Lower leg skin (tissue), 4 donors: ENCODE measurements at regions not wholly inside any gene's neighbourhood (a gene's known extent, or its start where the extent isn't known, plus 50 kb on each side); places are given as distances from the start of the nearest gene placed in this dataset.

Experiments
- DNase-seq, 2 donors: peaks; one replicate each; pipeline ENCODE4 v3.0.0-alpha.2; 2019; ENCODE audit warnings: low spot score in 2 of 2
- H3K4me3 ChIP-seq: fragments of 200-600 bp; sonication (generic); 2 replicates; pipeline ENCODE4 v1.5.1; 2017; ENCODE audit warnings: mild to moderate bottlenecking, low read depth; ENCODE audit not compliant: poor library complexity, severe bottlenecking
- POLR2A ChIP-seq, 2 donors: fragments of 450-650 bp; IDR thresholded peaks; one replicate each; pipeline ENCODE4 v1.6.1; 2016 to 2017; ENCODE audit warnings: antibody characterized with exemption in 2 of 2, mild to moderate bottlenecking in 1 of 2, moderate library complexity in 1 of 2
- WGBS, 2 donors: methylation state at CpG; one replicate each; pipeline ENCODE4 v1.1.5; 2018; 5-methylcytosine and 5-hydroxymethylcytosine counted together
- intact Hi-C: fragments of 100-400 bp; cut with DNase I; formaldehyde crosslinking; loops from one replicate; pipeline ENCODE4 v1.15.0; 2023; ENCODE audit warnings: low total_unique reads
- TF ChIP-seq, protein P1 (sequence below), 3 donors: fragments of 450-650 bp; IDR thresholded peaks; one replicate each; pipeline ENCODE4 v1.5.1; 2016; ENCODE audit warnings: antibody characterized with exemption in 3 of 3, mild to moderate bottlenecking in 3 of 3, moderate library complexity in 2 of 3

DNA sequence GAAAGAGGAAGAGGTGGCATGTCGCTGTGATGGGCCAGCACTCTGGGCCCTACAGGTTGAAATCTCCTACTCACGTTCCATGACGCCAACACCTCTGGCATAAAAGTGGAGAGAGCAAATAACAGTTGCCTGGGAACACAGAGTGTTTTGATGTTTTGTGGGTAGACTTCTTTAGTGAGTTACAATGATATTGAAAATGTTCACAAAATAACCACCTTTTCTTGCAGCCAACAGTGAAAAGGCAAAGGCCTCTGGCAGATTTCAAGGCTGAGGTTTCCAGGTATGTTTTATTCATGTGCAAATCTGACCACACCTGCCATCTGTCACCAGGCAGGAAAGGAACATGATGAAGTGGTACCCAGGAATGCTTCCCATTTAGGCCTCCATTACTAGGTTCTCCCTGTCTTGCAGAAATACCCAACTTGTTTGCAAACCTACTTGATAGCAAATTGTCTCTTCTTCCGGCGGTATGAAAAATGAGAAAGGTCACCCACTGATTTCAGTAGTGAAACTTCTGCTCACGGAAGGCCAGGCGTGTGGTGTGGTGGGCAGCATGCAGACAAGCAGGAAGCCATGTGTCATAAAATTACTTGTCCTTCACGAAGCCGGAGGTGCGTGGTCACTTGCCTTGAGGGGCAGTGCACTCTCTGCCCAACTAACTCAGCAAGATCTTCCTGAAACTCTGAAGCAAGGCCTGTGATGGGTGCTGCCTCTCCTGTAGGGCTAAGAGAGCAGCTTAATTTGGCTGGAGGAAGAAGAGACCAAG is 299.1 kb upstream of the PRDM1 start:
- TF ChIP-seq POLR2A (IDR thresholded peaks at IDR 0.05), result no peak
- TF ChIP-seq, protein P1, sequence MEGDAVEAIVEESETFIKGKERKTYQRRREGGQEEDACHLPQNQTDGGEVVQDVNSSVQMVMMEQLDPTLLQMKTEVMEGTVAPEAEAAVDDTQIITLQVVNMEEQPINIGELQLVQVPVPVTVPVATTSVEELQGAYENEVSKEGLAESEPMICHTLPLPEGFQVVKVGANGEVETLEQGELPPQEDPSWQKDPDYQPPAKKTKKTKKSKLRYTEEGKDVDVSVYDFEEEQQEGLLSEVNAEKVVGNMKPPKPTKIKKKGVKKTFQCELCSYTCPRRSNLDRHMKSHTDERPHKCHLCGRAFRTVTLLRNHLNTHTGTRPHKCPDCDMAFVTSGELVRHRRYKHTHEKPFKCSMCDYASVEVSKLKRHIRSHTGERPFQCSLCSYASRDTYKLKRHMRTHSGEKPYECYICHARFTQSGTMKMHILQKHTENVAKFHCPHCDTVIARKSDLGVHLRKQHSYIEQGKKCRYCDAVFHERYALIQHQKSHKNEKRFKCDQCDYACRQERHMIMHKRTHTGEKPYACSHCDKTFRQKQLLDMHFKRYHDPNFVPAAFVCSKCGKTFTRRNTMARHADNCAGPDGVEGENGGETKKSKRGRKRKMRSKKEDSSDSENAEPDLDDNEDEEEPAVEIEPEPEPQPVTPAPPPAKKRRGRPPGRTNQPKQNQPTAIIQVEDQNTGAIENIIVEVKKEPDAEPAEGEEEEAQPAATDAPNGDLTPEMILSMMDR (IDR thresholded peaks at IDR 0.05), result no peak
- H3K4me3 ChIP-seq, result no peak overlapping the region
- no peak for DNase-seq
- WGBS, 2 donors, result 75 to 80% methylated on average over 10 of the region's 10 CpGs
- intact Hi-C loops, result no loop called here

DNA sequence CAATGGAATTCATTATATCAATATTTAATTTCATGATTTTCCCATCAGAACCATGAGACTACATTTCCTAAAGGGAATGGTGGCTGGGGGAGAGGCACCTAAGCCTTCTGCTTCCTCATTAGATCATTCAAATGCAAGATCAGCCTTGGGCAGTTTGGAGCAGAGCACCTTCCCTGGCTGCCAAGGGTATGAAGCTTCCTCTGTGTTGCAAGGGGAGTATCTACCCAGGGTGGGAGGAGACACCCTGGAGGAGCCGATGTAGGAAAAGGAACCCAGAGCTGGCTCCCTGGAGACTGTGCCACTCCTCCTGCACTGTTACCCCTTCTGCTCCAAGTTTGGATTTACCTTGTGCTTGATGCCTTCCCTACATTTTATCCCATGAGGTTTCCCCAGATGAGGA is 299.7 kb upstream of the PRDM1 start:
- H3K4me3 ChIP-seq, result no peak overlapping the region
- 32 to 46% methylated on average over 1 of the region's 1 CpG for WGBS, 2 donors
- DNase-seq, result no peak
- TF ChIP-seq POLR2A (IDR thresholded peaks at IDR 0.05), result no peak
- TF ChIP-seq, protein P1 (IDR thresholded peaks at IDR 0.05), result no peak
- intact Hi-C loops, result no loop called here

DNA sequence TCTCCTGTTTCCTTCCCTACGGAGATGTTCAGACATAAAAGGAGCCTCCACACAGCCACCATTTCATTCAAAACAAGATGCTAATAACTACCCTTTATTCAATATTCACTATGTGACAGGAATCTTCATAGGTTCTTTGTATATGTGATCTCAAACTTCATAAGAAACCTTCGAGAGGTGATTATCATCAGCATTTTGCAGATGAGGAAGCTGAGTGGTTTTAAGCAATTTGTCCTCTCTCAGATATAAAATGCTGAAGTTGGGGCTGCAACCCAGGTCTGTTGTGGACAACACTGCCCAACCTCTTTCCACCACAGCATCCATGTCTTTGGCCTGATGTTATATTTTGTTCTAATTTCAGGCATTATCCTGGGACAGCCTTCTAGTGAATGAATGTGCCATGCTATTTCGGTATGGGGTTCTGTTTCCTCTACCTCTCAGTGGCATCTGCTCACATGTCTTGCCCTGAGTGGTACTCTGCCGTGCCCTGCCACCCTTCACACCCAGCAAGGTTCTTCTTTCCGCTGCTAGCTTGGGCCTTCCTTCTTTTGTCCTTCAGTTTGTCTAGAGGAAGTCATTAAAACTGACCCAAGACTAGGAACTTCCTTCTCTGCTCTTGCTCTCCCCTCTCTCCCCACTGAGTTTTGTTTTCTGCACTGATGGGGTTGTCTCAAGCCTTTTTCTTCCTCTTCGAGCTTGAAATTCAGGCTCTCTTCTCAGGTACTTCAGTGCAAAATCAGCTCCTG is 300.9 kb upstream of the PRDM1 start:
- DNase-seq, result no peak
- WGBS, 2 donors, result 77% methylated on average over 6 of the region's 6 CpGs
- no peak overlapping the region for H3K4me3 ChIP-seq
- TF ChIP-seq POLR2A (IDR thresholded peaks at IDR 0.05), result no peak
- TF ChIP-seq, protein P1 (IDR thresholded peaks at IDR 0.05), result no peak
- intact Hi-C loops, result no loop called here

DNA sequence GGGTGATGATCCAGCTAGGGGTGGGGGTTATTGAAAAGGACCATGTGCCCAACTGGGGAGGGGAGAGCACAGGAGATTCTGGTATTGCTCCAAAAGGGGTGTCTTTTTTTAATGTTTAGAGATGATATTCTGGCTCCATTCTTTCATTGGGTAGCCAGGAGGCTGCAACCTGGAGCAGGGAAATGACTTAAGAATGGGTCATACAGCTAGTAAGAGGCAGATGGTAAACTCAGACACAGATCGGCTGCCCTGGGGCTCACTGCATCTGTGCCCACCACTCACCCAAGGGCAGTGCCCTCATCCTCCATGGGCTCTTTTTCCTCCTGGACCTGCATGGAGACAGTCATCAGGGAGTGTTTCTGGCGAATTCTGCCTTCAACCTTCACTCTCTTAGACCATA is 302.0 kb upstream of the PRDM1 start:
- 86 to 93% methylated on average over 2 of the region's 2 CpGs for WGBS, 2 donors
- TF ChIP-seq, protein P1 (IDR thresholded peaks at IDR 0.05), result no peak
- no peak for TF ChIP-seq POLR2A (IDR thresholded peaks at IDR 0.05)
- intact Hi-C loops, result no loop called here
- H3K4me3 ChIP-seq, result no peak overlapping the region
- no peak for DNase-seq

DNA sequence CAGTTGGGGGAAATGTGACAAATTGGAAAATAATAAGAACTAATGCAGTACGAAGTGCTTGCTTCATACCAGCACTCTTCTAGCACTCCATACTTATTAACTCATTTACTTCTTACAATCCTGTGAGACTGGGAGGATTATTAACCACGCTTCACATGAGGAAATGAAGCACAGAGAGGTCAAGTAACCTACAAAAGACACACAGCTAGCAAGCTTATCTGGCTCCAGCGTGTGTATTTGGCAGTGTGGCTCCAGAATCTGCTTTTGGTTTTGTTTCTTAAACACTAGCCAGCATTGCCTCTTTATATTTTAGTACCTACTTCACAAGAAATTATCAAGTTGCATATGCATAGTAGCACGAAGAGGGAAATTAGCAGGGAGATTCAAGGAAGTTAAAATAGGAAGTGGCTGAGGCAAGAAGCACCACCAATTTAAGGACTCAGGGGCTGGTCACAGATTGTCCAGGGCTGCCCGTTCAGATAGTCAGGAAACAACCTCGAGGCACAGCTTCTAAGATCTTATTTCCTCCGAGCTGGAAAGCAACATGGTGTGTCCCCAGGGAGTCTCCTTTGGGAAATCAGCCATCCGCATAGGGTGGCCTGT is 302.7 kb upstream of the PRDM1 start:
- no peak overlapping the region for H3K4me3 ChIP-seq
- 75% methylated on average over 8 of the region's 8 CpGs for WGBS, 2 donors
- no peak for DNase-seq
- TF ChIP-seq POLR2A (IDR thresholded peaks at IDR 0.05), result no peak
- TF ChIP-seq, protein P1 (IDR thresholded peaks at IDR 0.05), result no peak
- intact Hi-C loops, result no loop called here
